Cardiac muscle cell (in vitro differentiated cells and primary cell): ENCODE measurements at regions not wholly inside any gene's neighbourhood (a gene's known extent, or its start where the extent isn't known, plus 50 kb on each side); places are given as distances from the start of the nearest gene placed in this dataset.

Experiments used
- DNase-seq, 2 donors: peaks; one replicate each; pipeline versions ENCODE4 v3.0.0 to v3.0.0-alpha.2; 2010 to 2017; ENCODE audit warnings: low read depth in 1 of 2, low spot score in 1 of 2
- H3K27ac ChIP-seq: fragments of 200-600 bp; sonication (generic); 2 replicates; pipeline ENCODE4 v1.5.1; 2016
- H3K27me3 ChIP-seq: fragments of 200-600 bp; sonication (generic); 2 replicates; pipeline ENCODE4 v1.6.0; 2016; ENCODE audit warnings: control low read depth
- H3K36me3 ChIP-seq: fragments of 200-600 bp; sonication (generic); 2 replicates; pipeline ENCODE4 v1.5.1; 2016; ENCODE audit warnings: control low read depth
- H3K4me1 ChIP-seq: fragments of 200-600 bp; sonication (generic); 2 replicates; pipeline ENCODE4 v1.8.1; 2017; ENCODE audit warnings: low read depth, mild to moderate bottlenecking, mixed run types
- H3K4me3 ChIP-seq: fragments of 200-600 bp; sonication (generic); 2 replicates; pipeline ENCODE4 v1.5.1; 2016; ENCODE audit warnings: mild to moderate bottlenecking
- H3K9me3 ChIP-seq: fragments of 200-600 bp; sonication (generic); 2 replicates; pipeline ENCODE4 v1.5.1; 2017; ENCODE audit warnings: low read depth, mild to moderate bottlenecking, control low read depth
- CTCF ChIP-seq: IDR thresholded peaks from 2 replicates; pipeline ENCODE4 v1.5.1; 2012; ENCODE audit warnings: low read depth, mild to moderate bottlenecking, low read length

- Histone ChIP-seq H3K27ac (no peak overlapping the region), H3K36me3 (no peaks in the 10 kb centered on the region), H3K4me1 (no peaks in the 10 kb centered on the region), H3K4me3 (no peak overlapping the region), H3K27me3 (no peaks in the 10 kb centered on the region), H3K9me3 (no peaks in the 10 kb centered on the region)
- no peak for TF ChIP-seq CTCF
- no peak for DNase-seq
Measured at GRCh38 chr1:199168888-199169585, 530.2 kb downstream of the PTPRC start.

- TF ChIP-seq CTCF = no peak
- H3K27ac ChIP-seq = no peak overlapping the region
- no peaks in the 10 kb centered on the region for H3K27me3 ChIP-seq
- no peaks in the 10 kb centered on the region for H3K4me1 ChIP-seq
- H3K4me3 ChIP-seq = no peak overlapping the region
- H3K9me3 ChIP-seq = no peaks in the 10 kb centered on the region
- DNase-seq = no peak
- no peaks in the 10 kb centered on the region for H3K36me3 ChIP-seq
Measured at GRCh38 chr1:199170711-199171110, 531.9 kb downstream of the PTPRC start.

- Histone ChIP-seq H3K36me3 (no peaks in the 10 kb centered on the region), H3K27ac (no peak overlapping the region), H3K4me3 (no peak overlapping the region), H3K9me3 (no peaks in the 10 kb centered on the region), H3K4me1 (no peaks in the 10 kb centered on the region), H3K27me3 (no peaks in the 10 kb centered on the region)
- no peak for DNase-seq
- TF ChIP-seq CTCF = no peak
Measured at GRCh38 chr1:199172171-199173124, 533.6 kb downstream of the PTPRC start.

- DNase-seq = no peak
- Histone ChIP-seq H3K4me1 (no peaks in the 10 kb centered on the region), H3K4me3 (no peak overlapping the region), H3K9me3 (no peaks in the 10 kb centered on the region), H3K36me3 (no peaks in the 10 kb centered on the region), H3K27me3 (no peaks in the 10 kb centered on the region), H3K27ac (no peak overlapping the region)
- no peak for TF ChIP-seq CTCF
Measured at GRCh38 chr1:199173356-199173755, 534.5 kb downstream of the PTPRC start.

GRCh38 chr1:199174336-199174735, 535.5 kb downstream of the PTPRC start:
- no peaks in the 10 kb centered on the region for H3K36me3 ChIP-seq
- no peaks in the 10 kb centered on the region for H3K9me3 ChIP-seq
- H3K4me3 ChIP-seq = no peak overlapping the region
- no peak for TF ChIP-seq CTCF
- H3K27me3 ChIP-seq = no peaks in the 10 kb centered on the region
- no peaks in the 10 kb centered on the region for H3K4me1 ChIP-seq
- no peak overlapping the region for H3K27ac ChIP-seq
- peak in 1 of 2 donors; percentile 11 for DNase-seq
